Ovary (tissue), 3 donors: ENCODE measurements at regions not wholly inside any gene's neighbourhood (a gene's known extent, or its start where the extent isn't known, plus 50 kb on each side); places are given as distances from the start of the nearest gene placed in this dataset.

Source experiments
- CTCF ChIP-seq, 3 donors: fragments of 450-650 bp in 2 of 3; fragments of 200-600 bp in 1 of 3; IDR thresholded peaks; one replicate each; pipeline versions ENCODE4 v1.5.1 to v1.8.0; 2016 to 2022; ENCODE audit warnings: antibody characterized with exemption in 3 of 3, mild to moderate bottlenecking in 1 of 3
- EP300 ChIP-seq: sonication (generic); formaldehyde crosslinking; IDR thresholded peaks from one replicate; pipeline ENCODE4 v1.6.1; 2017; ENCODE audit warnings: antibody characterized with exemption
- POLR2A ChIP-seq: fragments of 450-650 bp; IDR thresholded peaks from one replicate; pipeline ENCODE4 v1.6.1; 2017; ENCODE audit warnings: antibody characterized with exemption, mild to moderate bottlenecking, moderate library complexity
- donor health status: DM: no; HTN: no; CAD: no.

- TF ChIP-seq CTCF (IDR thresholded peaks at IDR 0.05) (no peak), POLR2A (no peak), EP300 (no peak)
These were observed 58.1 kb upstream of the HABP2 start for GRCh38 chr10:113494761-113495160.
